ENCODE measurements at regions not wholly inside any gene's neighbourhood (a gene's known extent, or its start where the extent isn't known, plus 50 kb on each side); places are given as distances from the start of the nearest gene placed in this dataset.

DNA sequence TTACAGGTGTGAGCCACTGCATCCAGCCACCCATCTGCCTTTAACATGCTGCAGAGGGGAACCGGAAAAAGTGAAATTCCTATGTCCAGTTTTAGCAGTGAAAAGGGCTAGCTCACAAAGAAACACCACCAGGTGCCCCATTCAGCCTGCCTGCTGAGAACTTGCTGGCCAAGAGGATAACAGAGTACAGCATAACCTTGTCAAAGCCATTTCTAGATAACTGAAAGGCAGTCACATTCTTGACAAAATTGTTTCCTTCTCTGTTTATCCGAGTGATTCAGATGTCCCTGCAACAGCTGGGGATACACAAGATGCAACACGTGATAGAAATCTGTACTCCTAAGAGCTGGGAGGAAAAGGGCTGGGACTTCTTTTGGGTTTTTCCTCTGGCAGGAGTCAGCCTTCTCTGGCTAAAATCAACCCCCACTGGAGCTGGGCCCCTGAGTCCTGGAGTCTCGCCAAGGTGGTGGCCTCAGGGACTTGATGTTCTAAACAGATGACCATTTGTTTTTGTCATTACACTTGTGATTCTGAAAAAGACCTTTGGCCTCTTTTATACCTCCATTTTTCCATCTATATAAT is 505.4 kb downstream of the BCL11A start:
- DNase-seq (ENCODE audit: low read depth, low spot score) = no peak
- TF ChIP-seq YY1 (IDR thresholded peaks at IDR 0.05; ENCODE audit: insufficient read depth, insufficient read length) = no peak
- no peak for TF ChIP-seq SUZ12 (IDR thresholded peaks at IDR 0.05; ENCODE audit: extremely low read depth, insufficient read depth, insufficient read length)
- no peak for TF ChIP-seq ZNF274 (IDR thresholded peaks at IDR 0.05; ENCODE audit: low read depth, low read length)
- H3K4me1 ChIP-seq (ENCODE audit: insufficient read depth, insufficient read length) = peaks cover 3% of the 10 kb centered on the region
- no peaks in the 10 kb centered on the region for H3K36me3 ChIP-seq (ENCODE audit: insufficient read depth, insufficient read length, low read length)
- no peaks in the 10 kb centered on the region for H3K27me3 ChIP-seq (ENCODE audit: insufficient read depth, insufficient read length)
- no peaks in the 10 kb centered on the region for H3K9me3 ChIP-seq (ENCODE audit: insufficient read depth, low read length)
- no peak overlapping the region for H3K9ac ChIP-seq (ENCODE audit: insufficient read length, low read depth)
- no peak overlapping the region for H3K4me3 ChIP-seq (ENCODE audit: insufficient read length, low read depth)

DNA sequence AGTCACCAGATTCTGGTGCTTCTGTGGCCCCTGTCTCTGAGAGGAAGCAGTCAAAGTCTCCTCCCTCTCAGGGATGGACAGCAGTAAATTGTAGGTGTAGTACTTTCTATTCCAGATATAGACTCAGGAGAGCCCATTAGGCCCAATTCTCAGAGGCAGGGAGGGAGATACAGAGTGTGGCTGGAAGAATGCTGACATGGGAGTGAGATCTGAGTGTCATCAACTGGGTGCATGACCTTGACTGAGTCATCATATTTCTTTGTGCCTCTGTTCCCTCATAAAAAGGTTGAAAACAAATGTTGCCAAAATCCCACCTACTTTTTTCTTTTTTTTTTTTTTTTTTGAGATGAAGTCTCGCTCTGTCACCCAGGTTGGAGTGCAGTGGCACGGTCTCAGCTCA is 506.1 kb downstream of the BCL11A start:
- Histone ChIP-seq H3K36me3 (ENCODE audit: insufficient read depth, insufficient read length, low read length) (no peaks in the 10 kb centered on the region), H3K4me1 (ENCODE audit: insufficient read depth, insufficient read length) (no peaks in the 10 kb centered on the region), H3K4me3 (ENCODE audit: insufficient read length, low read depth) (no peak overlapping the region), H3K9ac (ENCODE audit: insufficient read length, low read depth) (no peak overlapping the region), H3K27me3 (ENCODE audit: insufficient read depth, insufficient read length) (no peaks in the 10 kb centered on the region), H3K9me3 (ENCODE audit: insufficient read depth, low read length) (no peaks in the 10 kb centered on the region)
- TF ChIP-seq SUZ12 (IDR thresholded peaks at IDR 0.05; ENCODE audit: extremely low read depth, insufficient read depth, insufficient read length) = no peak
- TF ChIP-seq YY1 (IDR thresholded peaks at IDR 0.05; ENCODE audit: insufficient read depth, insufficient read length) = no peak
- TF ChIP-seq ZNF274 (IDR thresholded peaks at IDR 0.05; ENCODE audit: low read depth, low read length) = no peak
- DNase-seq (ENCODE audit: low read depth, low spot score) = no peak

DNA sequence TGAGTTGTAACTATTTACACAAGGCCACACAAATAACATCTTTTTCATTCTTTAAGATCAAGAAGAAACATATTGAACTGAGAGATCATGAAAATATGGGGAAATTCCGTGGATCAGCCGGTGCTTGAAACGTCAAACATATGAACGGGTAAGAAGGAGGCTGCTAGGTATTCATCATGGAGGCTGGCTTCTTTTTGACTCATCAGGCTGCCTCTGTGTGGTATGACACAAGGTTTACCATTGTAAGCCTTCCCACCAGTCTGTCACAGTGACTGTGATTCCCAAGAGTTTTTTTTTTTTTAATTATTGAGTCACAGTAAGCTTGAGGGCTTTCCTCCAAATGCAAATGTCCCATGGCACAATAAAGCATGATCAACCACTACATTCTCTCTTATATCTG is 506.9 kb downstream of the BCL11A start:
- no peak for DNase-seq (ENCODE audit: low read depth, low spot score)
- TF ChIP-seq YY1 (IDR thresholded peaks at IDR 0.05; ENCODE audit: insufficient read depth, insufficient read length) (no peak), ZNF274 (IDR thresholded peaks at IDR 0.05; ENCODE audit: low read depth, low read length) (no peak), SUZ12 (IDR thresholded peaks at IDR 0.05; ENCODE audit: extremely low read depth, insufficient read depth, insufficient read length) (no peak)
- H3K27me3 ChIP-seq (ENCODE audit: insufficient read depth, insufficient read length) = no peaks in the 10 kb centered on the region
- no peaks in the 10 kb centered on the region for H3K36me3 ChIP-seq (ENCODE audit: insufficient read depth, insufficient read length, low read length)
- no peaks in the 10 kb centered on the region for H3K4me1 ChIP-seq (ENCODE audit: insufficient read depth, insufficient read length)
- no peak overlapping the region for H3K9ac ChIP-seq (ENCODE audit: insufficient read length, low read depth)
- H3K9me3 ChIP-seq (ENCODE audit: insufficient read depth, low read length) = no peaks in the 10 kb centered on the region
- H3K4me3 ChIP-seq (ENCODE audit: insufficient read length, low read depth) = no peak overlapping the region

DNA sequence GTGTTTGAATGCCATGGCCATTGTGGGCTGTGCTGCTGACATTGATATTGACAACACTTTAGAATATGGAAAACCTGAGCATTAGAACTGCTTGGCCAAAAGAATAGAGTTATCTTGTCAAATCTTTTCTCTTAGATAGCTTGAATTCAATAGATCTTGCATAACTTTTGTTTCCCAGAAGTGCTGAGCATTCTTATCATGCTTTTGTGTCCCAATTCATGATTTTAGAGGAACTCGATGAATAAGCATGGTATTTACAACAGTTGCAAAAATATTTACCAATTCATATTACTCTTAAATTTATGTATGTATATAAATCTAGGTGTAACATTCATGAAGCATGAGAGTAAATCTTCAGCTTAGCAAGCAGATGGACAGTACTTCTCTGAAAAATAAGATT is 508.0 kb downstream of the BCL11A start:
- Histone ChIP-seq H3K4me1 (ENCODE audit: insufficient read depth, insufficient read length) (no peaks in the 10 kb centered on the region), H3K27me3 (ENCODE audit: insufficient read depth, insufficient read length) (no peaks in the 10 kb centered on the region), H3K36me3 (ENCODE audit: insufficient read depth, insufficient read length, low read length) (no peaks in the 10 kb centered on the region), H3K9ac (ENCODE audit: insufficient read length, low read depth) (no peak overlapping the region), H3K4me3 (ENCODE audit: insufficient read length, low read depth) (no peak overlapping the region), H3K9me3 (ENCODE audit: insufficient read depth, low read length) (no peaks in the 10 kb centered on the region)
- TF ChIP-seq SUZ12 (IDR thresholded peaks at IDR 0.05; ENCODE audit: extremely low read depth, insufficient read depth, insufficient read length) (no peak), ZNF274 (IDR thresholded peaks at IDR 0.05; ENCODE audit: low read depth, low read length) (no peak), YY1 (IDR thresholded peaks at IDR 0.05; ENCODE audit: insufficient read depth, insufficient read length) (no peak)
- no peak for DNase-seq (ENCODE audit: low read depth, low spot score)

DNA sequence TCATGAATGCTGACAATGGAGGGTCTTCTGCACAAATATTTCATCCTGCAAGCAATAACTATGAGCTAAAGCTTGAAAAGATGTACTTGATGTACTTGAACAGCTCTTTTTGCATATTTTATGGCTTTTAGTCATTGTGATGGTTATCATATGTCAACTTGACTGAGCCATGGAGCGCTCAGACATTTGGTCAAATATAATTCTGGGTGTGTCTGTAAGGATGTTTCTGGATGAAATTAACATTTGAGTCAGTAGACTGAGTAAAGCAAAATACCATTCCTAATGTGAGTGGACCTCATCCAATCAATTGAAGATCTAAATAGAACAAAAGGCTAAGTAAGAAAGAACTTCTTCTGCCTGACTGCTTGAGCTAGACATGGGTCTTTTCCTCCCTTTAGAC is 509.0 kb downstream of the BCL11A start:
- H3K27me3 ChIP-seq (ENCODE audit: insufficient read depth, insufficient read length) = no peaks in the 10 kb centered on the region
- H3K9ac ChIP-seq (ENCODE audit: insufficient read length, low read depth) = no peak overlapping the region
- H3K4me3 ChIP-seq (ENCODE audit: insufficient read length, low read depth) = no peak overlapping the region
- TF ChIP-seq SUZ12 (IDR thresholded peaks at IDR 0.05; ENCODE audit: extremely low read depth, insufficient read depth, insufficient read length) = no peak
- no peak for TF ChIP-seq YY1 (IDR thresholded peaks at IDR 0.05; ENCODE audit: insufficient read depth, insufficient read length)
- TF ChIP-seq ZNF274 (IDR thresholded peaks at IDR 0.05; ENCODE audit: low read depth, low read length) = no peak
- no peak for DNase-seq (ENCODE audit: low read depth, low spot score)
- H3K4me1 ChIP-seq (ENCODE audit: insufficient read depth, insufficient read length) = no peaks in the 10 kb centered on the region
- H3K36me3 ChIP-seq (ENCODE audit: insufficient read depth, insufficient read length, low read length) = no peaks in the 10 kb centered on the region
- H3K9me3 ChIP-seq (ENCODE audit: insufficient read depth, low read length) = no peaks in the 10 kb centered on the region

DNA sequence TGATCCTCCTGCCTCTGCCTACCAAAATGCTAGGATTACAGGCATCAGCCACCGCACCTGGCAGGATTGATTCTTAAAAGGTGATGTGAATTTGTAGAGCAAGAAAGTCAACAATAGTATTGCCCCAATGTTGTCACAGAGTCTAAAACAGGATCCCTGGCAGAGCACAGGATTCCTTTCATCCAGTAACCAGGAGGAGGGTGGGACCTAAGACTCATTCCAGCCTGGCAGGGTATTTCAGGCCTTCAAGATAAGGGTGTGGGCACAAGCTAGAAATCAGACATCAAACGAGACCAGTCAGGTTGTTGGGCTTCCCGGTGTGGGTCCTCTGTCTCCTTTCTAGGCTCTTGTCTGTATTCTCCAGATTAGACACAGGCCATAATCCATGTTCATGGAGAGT is 511.4 kb downstream of the BCL11A start:
- TF ChIP-seq ZNF274 (IDR thresholded peaks at IDR 0.05; ENCODE audit: low read depth, low read length) (no peak), YY1 (IDR thresholded peaks at IDR 0.05; ENCODE audit: insufficient read depth, insufficient read length) (no peak), SUZ12 (IDR thresholded peaks at IDR 0.05; ENCODE audit: extremely low read depth, insufficient read depth, insufficient read length) (no peak)
- Histone ChIP-seq H3K27me3 (ENCODE audit: insufficient read depth, insufficient read length) (no peaks in the 10 kb centered on the region), H3K36me3 (ENCODE audit: insufficient read depth, insufficient read length, low read length) (no peaks in the 10 kb centered on the region), H3K9ac (ENCODE audit: insufficient read length, low read depth) (no peak overlapping the region), H3K4me3 (ENCODE audit: insufficient read length, low read depth) (no peak overlapping the region), H3K4me1 (ENCODE audit: insufficient read depth, insufficient read length) (no peaks in the 10 kb centered on the region), H3K9me3 (ENCODE audit: insufficient read depth, low read length) (no peaks in the 10 kb centered on the region)
- no peak for DNase-seq (ENCODE audit: low read depth, low spot score)

DNA sequence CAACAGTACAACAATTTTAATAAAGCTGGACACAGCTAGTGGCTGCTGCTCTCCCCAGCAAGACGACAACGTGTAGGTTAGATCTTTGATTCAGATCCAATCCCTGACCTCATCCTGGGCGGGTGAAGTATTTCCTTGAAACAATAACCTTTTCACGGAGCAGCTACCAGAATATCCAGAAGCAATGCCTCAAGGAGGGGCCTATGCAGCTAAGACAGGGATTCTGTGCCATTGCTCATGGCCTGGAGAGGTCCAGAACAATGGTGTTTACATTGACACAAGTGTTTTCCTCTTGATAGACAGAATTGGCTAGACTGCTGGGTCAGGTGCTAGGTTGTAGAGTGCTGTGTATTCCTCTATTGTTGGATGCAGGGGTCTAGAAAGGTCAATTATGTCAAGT is 520.1 kb downstream of the BCL11A start:
- Histone ChIP-seq H3K36me3 (ENCODE audit: insufficient read depth, insufficient read length, low read length) (no peaks in the 10 kb centered on the region), H3K27me3 (ENCODE audit: insufficient read depth, insufficient read length) (no peaks in the 10 kb centered on the region), H3K9ac (ENCODE audit: insufficient read length, low read depth) (no peak overlapping the region), H3K9me3 (ENCODE audit: insufficient read depth, low read length) (peaks cover 7% of the 10 kb centered on the region; the same call in 1 of the 2 replicates), H3K4me3 (ENCODE audit: insufficient read length, low read depth) (no peak overlapping the region), H3K4me1 (ENCODE audit: insufficient read depth, insufficient read length) (no peaks in the 10 kb centered on the region)
- no peak for DNase-seq (ENCODE audit: low read depth, low spot score)
- TF ChIP-seq SUZ12 (IDR thresholded peaks at IDR 0.05; ENCODE audit: extremely low read depth, insufficient read depth, insufficient read length) = no peak
- TF ChIP-seq YY1 (IDR thresholded peaks at IDR 0.05; ENCODE audit: insufficient read depth, insufficient read length) = no peak
- no peak for TF ChIP-seq ZNF274 (IDR thresholded peaks at IDR 0.05; ENCODE audit: low read depth, low read length)
